Astrocyte of the spinal cord (primary cell): ENCODE measurements at regions not wholly inside any gene's neighbourhood (a gene's known extent, or its start where the extent isn't known, plus 50 kb on each side); places are given as distances from the start of the nearest gene placed in this dataset.
"Not testable (repeated sequence)": the region's sequence is repeated elsewhere in the genome, so short reads cannot be mapped to it uniquely, and the experiment has no call there.

Source experiments
- DNase-seq: peaks from one replicate; pipeline ENCODE4 v3.0.0; 2011; ENCODE audit warnings: low read depth, low spot score
- H3K4me3 ChIP-seq: 2 replicates; pipeline ENCODE4 v1.5.1; 2011; ENCODE audit warnings: low read depth, mild to moderate bottlenecking, low read length, moderate library complexity
- CTCF ChIP-seq: IDR thresholded peaks from 2 replicates; pipeline ENCODE4 v1.5.1; 2012; ENCODE audit warnings: low read depth, mild to moderate bottlenecking, low read length, inconsistent platforms
- in situ Hi-C: cut with HindIII; loops from 2 replicates; pipeline ENCODE4 v1.10.0; 2017; ENCODE audit warnings: low sequenced_read_pairs

GRCh38 chr2:34705551-34706247 is 1106.6 kb upstream of the FAM98A start:
- no peak for DNase-seq
- TF ChIP-seq CTCF: no peak
- in situ Hi-C loops: no loop called here
- no peak overlapping the region for H3K4me3 ChIP-seq

GRCh38 chr2:34703292-34703691 is 1104.2 kb upstream of the FAM98A start:
- H3K4me3 ChIP-seq: no peak overlapping the region
- DNase-seq: no peak
- in situ Hi-C loops: no loop called here
- no peak for TF ChIP-seq CTCF

- in situ Hi-C loops, H3K4me3 ChIP-seq, DNase-seq: not testable (repeated sequence)
Observed at GRCh38 chr2:34702391-34702790, 1103.3 kb upstream of the FAM98A start.

- in situ Hi-C loops, DNase-seq, H3K4me3 ChIP-seq: not testable (repeated sequence)
Observed at GRCh38 chr2:34677591-34677990, 1078.5 kb upstream of the FAM98A start.

GRCh38 chr2:34677119-34677531 is 1078.0 kb upstream of the FAM98A start:
- H3K4me3 ChIP-seq, in situ Hi-C loops, DNase-seq: not testable (repeated sequence)

- in situ Hi-C loops: no loop called here
- H3K4me3 ChIP-seq: no peak overlapping the region
- DNase-seq: no peak
- no peak for TF ChIP-seq CTCF
Observed at GRCh38 chr2:34670482-34670881, 1071.4 kb upstream of the FAM98A start.

- DNase-seq: no peak
- no peak for TF ChIP-seq CTCF
- no peak overlapping the region for H3K4me3 ChIP-seq
- in situ Hi-C loops: no loop called here
Observed at GRCh38 chr2:34666821-34667220, 1067.7 kb upstream of the FAM98A start.

GRCh38 chr2:34664266-34664665 is 1065.2 kb upstream of the FAM98A start:
- no peak for DNase-seq
- TF ChIP-seq CTCF: no peak
- in situ Hi-C loops: no loop called here
- H3K4me3 ChIP-seq: no peak overlapping the region
